A673 (cell line): ENCODE measurements at regions not wholly inside any gene's neighbourhood (a gene's known extent, or its start where the extent isn't known, plus 50 kb on each side); places are given as distances from the start of the nearest gene placed in this dataset.

ENCODE experiments used
- BruUV-seq: library from RNA; stranded (reverse); fragments of 400-500 nt; replicated peaks from 2 replicates; lab custom pipeline; 2021; lab: Mats Ljungman, UMichigan
- CTCF ChIA-PET: fragments of 300-600 bp; sonication (Branson Sonifier 250); formaldehyde crosslinking; loops from one replicate; lab custom pipeline; 2022; ENCODE audit warnings: antibody characterized with exemption; lab: Charles Lee
- POLR2A ChIA-PET: fragments of 300-600 bp; sonication (Branson Sonifier 250); formaldehyde crosslinking; loops from one replicate; lab custom pipeline; 2022; ENCODE audit warnings: antibody characterized with exemption; ENCODE audit not compliant: low non-redundant PET; lab: Charles Lee
- DNase-seq: peaks from one replicate; pipeline ENCODE4 v3.0.0-alpha.2; 2015; ENCODE audit warnings: low spot score
- H3K27ac ChIP-seq: fragments of 200-600 bp; sonication (generic); 2 replicates; pipeline ENCODE4 v1.5.1; 2016; ENCODE audit warnings: mixed run types, low read depth, mild to moderate bottlenecking, mixed read lengths, antibody characterized with exemption, low read length; ENCODE audit not compliant: poor library complexity, severe bottlenecking
- H3K27me3 ChIP-seq: fragments of 200-600 bp; sonication (generic); replicated peaks from 2 replicates; pipeline ENCODE4 v1.6.1; 2017; ENCODE audit warnings: mixed run types, low read depth, mild to moderate bottlenecking, mixed read lengths, antibody characterized with exemption, low read length; ENCODE audit not compliant: insufficient read depth, poor library complexity
- H3K36me3 ChIP-seq: fragments of 200-600 bp; sonication (generic); 2 replicates; pipeline ENCODE4 v1.6.1; 2016; ENCODE audit warnings: mixed run types, mild to moderate bottlenecking, mixed read lengths, antibody characterized with exemption, low read length; ENCODE audit not compliant: insufficient read depth, poor library complexity, severe bottlenecking
- H3K4me1 ChIP-seq: fragments of 200-600 bp; sonication (generic); 2 replicates; pipeline ENCODE4 v1.6.1; 2017; ENCODE audit warnings: mixed run types, mild to moderate bottlenecking, mixed read lengths, antibody characterized with exemption, low read length; ENCODE audit not compliant: insufficient read depth, poor library complexity, severe bottlenecking
- H3K4me3 ChIP-seq: fragments of 200-600 bp; sonication (generic); 2 replicates; pipeline ENCODE4 v1.5.1; 2016; ENCODE audit warnings: low read depth, mixed run types, mild to moderate bottlenecking, mixed read lengths, low read length; ENCODE audit not compliant: poor library complexity, severe bottlenecking
- H3K9me3 ChIP-seq: fragments of 200-600 bp; sonication (generic); 2 replicates; pipeline ENCODE4 v1.6.1; 2016; ENCODE audit warnings: mixed run types, low read depth, mild to moderate bottlenecking, mixed read lengths, antibody characterized with exemption, low read length; ENCODE audit not compliant: poor library complexity, severe bottlenecking
- EZH2 ChIP-seq: fragments of 200-600 bp; sonication (generic); IDR thresholded peaks from 2 replicates; pipeline ENCODE4 v1.6.1; 2017; ENCODE audit warnings: borderline replicate concordance, low read depth, mild to moderate bottlenecking, mixed read lengths, antibody characterized with exemption, low read length; ENCODE audit not compliant: poor library complexity, severe bottlenecking
- intact Hi-C: fragments of 100-400 bp; cut with micrococcal nuclease; formaldehyde crosslinking; loops from one replicate; pipeline ENCODE4 v1.10.0; 2022; ENCODE audit not compliant: unreplicated experiment
- TF ChIP-seq, protein P1 (sequence below): fragments of 300-800, 200-600 bp; sonication (generic); conservative IDR thresholded peaks from 2 replicates; pipeline ENCODE4 v1.5.1; 2017; ENCODE audit warnings: low read depth, mild to moderate bottlenecking, antibody characterized with exemption, low read length, moderate library complexity, mixed read lengths

DNA sequence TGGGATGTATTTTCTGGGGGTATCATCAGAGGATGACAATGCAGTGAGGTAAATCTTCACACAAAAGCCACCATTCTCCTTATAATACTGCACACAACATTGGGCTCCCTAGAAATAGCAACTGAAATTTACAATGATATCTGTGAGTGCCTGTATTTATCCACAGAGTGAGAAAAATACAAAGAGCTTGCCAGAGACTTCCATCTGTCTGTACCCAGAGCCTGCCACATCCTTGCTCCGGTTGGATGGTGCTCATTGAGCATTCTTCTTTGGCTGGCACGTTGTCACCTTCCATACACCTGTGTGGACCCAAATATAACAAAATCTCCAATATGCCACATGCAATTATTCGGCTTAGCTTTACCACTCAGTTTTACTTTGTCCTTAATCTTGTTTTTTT, 189.5 kb upstream of the UFM1 start:
- H3K4me1 ChIP-seq: no peaks in the 10 kb centered on the region
- CTCF ChIA-PET: no interaction called here
- H3K9me3 ChIP-seq: no peaks in the 10 kb centered on the region
- H3K27ac ChIP-seq: no peak overlapping the region
- intact Hi-C loops: no loop called here
- no peaks in the 10 kb centered on the region for H3K27me3 ChIP-seq
- no TSS peak for BruUV-seq
- DNase-seq: no peak
- POLR2A ChIA-PET: no interaction called here
- no peak for TF ChIP-seq EZH2
- TF ChIP-seq, protein P1, sequence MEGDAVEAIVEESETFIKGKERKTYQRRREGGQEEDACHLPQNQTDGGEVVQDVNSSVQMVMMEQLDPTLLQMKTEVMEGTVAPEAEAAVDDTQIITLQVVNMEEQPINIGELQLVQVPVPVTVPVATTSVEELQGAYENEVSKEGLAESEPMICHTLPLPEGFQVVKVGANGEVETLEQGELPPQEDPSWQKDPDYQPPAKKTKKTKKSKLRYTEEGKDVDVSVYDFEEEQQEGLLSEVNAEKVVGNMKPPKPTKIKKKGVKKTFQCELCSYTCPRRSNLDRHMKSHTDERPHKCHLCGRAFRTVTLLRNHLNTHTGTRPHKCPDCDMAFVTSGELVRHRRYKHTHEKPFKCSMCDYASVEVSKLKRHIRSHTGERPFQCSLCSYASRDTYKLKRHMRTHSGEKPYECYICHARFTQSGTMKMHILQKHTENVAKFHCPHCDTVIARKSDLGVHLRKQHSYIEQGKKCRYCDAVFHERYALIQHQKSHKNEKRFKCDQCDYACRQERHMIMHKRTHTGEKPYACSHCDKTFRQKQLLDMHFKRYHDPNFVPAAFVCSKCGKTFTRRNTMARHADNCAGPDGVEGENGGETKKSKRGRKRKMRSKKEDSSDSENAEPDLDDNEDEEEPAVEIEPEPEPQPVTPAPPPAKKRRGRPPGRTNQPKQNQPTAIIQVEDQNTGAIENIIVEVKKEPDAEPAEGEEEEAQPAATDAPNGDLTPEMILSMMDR: no peak
- H3K4me3 ChIP-seq: no peak overlapping the region
- H3K36me3 ChIP-seq: no peaks in the 10 kb centered on the region

DNA sequence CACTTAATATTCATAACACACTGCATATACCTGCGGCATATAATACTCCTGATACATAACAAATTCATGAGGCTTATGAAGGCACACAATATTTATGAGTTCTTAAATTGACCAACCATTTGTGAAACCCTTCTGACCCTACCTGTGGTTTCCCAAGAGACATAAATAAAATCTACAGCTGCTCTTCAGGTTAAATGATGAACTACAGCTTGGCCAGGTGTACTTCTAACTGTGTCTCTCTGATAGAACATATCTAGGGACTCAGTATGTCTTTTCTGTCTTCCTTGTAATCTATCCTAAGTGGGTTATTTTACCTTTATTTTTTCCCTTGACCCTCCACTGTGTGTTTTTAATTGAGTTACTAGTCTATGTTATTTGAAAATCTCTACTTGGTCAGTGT, 189.9 kb upstream of the UFM1 start:
- intact Hi-C loops: no loop called here
- no TSS peak for BruUV-seq
- Histone ChIP-seq H3K36me3 (no peaks in the 10 kb centered on the region), H3K27me3 (no peaks in the 10 kb centered on the region), H3K27ac (no peak overlapping the region), H3K4me1 (no peaks in the 10 kb centered on the region), H3K4me3 (no peak overlapping the region), H3K9me3 (no peaks in the 10 kb centered on the region)
- POLR2A ChIA-PET: no interaction called here
- CTCF ChIA-PET: no interaction called here
- no peak for DNase-seq
- TF ChIP-seq EZH2: no peak
- TF ChIP-seq, protein P1: no peak

DNA sequence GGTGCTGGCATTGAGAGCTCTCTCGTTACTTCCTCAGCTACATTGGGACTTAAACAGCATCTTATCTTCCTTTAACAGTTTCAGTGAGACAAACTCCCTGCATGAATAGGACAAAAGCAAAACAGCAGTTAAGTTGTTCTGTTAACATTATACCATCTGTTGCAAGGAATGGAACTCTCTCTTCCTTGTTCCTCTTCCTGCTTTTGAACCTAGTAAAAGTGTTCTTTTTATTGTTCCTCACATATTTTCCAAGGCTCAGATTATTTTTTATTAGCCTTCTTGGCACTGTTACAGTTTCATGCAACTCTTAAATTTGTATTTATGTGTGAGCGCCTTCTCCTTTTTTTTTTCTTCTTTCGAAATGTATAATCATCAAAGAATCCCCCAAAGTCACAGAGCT, 202.6 kb upstream of the UFM1 start:
- no peaks in the 10 kb centered on the region for H3K36me3 ChIP-seq
- TF ChIP-seq EZH2: no peak
- TF ChIP-seq, protein P1: no peak

More for the DNA sequence above, 202.6 kb upstream of the UFM1 start:
- intact Hi-C loops: no loop called here
- H3K27me3 ChIP-seq: no peaks in the 10 kb centered on the region
- BruUV-seq: no TSS peak
- H3K4me1 ChIP-seq: no peaks in the 10 kb centered on the region
- no peak overlapping the region for H3K27ac ChIP-seq
- H3K4me3 ChIP-seq: no peak overlapping the region
- no peak for DNase-seq
- H3K9me3 ChIP-seq: no peaks in the 10 kb centered on the region
- POLR2A ChIA-PET: no interaction called here
- CTCF ChIA-PET: no interaction called here
